ENCODE measurements at regions not wholly inside any gene's neighbourhood (a gene's known extent, or its start where the extent isn't known, plus 50 kb on each side); places are given as distances from the start of the nearest gene placed in this dataset.

- Histone ChIP-seq H3K36me3 (no peaks in the 10 kb centered on the region), H3K9me3 (no peaks in the 10 kb centered on the region), H3K27ac (no peak overlapping the region), H3K4me3 (no peak overlapping the region), H3K4me1 (no peaks in the 10 kb centered on the region), H3K27me3 (no peaks in the 10 kb centered on the region)
- TF ChIP-seq POLR2A (IDR thresholded peaks at IDR 0.05) (no peak), CTCF (IDR thresholded peaks at IDR 0.05) (no peak)
- DNase-seq = no peak
- intact Hi-C loops (cut with DNase I; ENCODE audit: low total_unique reads) = no loop called here
These were observed 97.4 kb upstream of the TNR start for GRCh38 chr1:175840787-175841186.

GRCh38 chr1:175839779-175840669, 96.6 kb upstream of the TNR start:
- DNase-seq = no peak
- H3K4me1 ChIP-seq = no peaks in the 10 kb centered on the region
- TF ChIP-seq POLR2A (IDR thresholded peaks at IDR 0.05) (no peak), CTCF (IDR thresholded peaks at IDR 0.05) (no peak)
- no peaks in the 10 kb centered on the region for H3K9me3 ChIP-seq
- no peak overlapping the region for H3K27ac ChIP-seq
- intact Hi-C loops (cut with DNase I; ENCODE audit: low total_unique reads) = no loop called here
- no peaks in the 10 kb centered on the region for H3K36me3 ChIP-seq
- H3K27me3 ChIP-seq = no peaks in the 10 kb centered on the region
- H3K4me3 ChIP-seq = no peak overlapping the region

GRCh38 chr1:175834597-175834996, 91.2 kb upstream of the TNR start:
- Histone ChIP-seq H3K27ac (no peak overlapping the region), H3K36me3 (no peaks in the 10 kb centered on the region), H3K4me3 (no peak overlapping the region), H3K27me3 (no peaks in the 10 kb centered on the region), H3K9me3 (no peaks in the 10 kb centered on the region), H3K4me1 (no peaks in the 10 kb centered on the region)
- intact Hi-C loops (cut with DNase I; ENCODE audit: low total_unique reads) = no loop called here
- no peak for DNase-seq
- TF ChIP-seq CTCF (IDR thresholded peaks at IDR 0.05) (no peak), POLR2A (IDR thresholded peaks at IDR 0.05) (no peak)

- no peaks in the 10 kb centered on the region for H3K27me3 ChIP-seq
These were observed 90.6 kb upstream of the TNR start for GRCh38 chr1:175833951-175834350.

More at GRCh38 chr1:175833951-175834350, 90.6 kb upstream of the TNR start:
- no peak overlapping the region for H3K4me3 ChIP-seq
- H3K27ac ChIP-seq = no peak overlapping the region
- no peaks in the 10 kb centered on the region for H3K36me3 ChIP-seq
- H3K4me1 ChIP-seq = no peaks in the 10 kb centered on the region
- intact Hi-C loops (cut with DNase I; ENCODE audit: low total_unique reads) = no loop called here
- DNase-seq = no peak
- TF ChIP-seq CTCF (IDR thresholded peaks at IDR 0.05) (no peak), POLR2A (IDR thresholded peaks at IDR 0.05) (no peak)
- no peaks in the 10 kb centered on the region for H3K9me3 ChIP-seq
